ENCODE measurements at regions not wholly inside any gene's neighbourhood (a gene's known extent, or its start where the extent isn't known, plus 50 kb on each side); places are given as distances from the start of the nearest gene placed in this dataset.

DNA sequence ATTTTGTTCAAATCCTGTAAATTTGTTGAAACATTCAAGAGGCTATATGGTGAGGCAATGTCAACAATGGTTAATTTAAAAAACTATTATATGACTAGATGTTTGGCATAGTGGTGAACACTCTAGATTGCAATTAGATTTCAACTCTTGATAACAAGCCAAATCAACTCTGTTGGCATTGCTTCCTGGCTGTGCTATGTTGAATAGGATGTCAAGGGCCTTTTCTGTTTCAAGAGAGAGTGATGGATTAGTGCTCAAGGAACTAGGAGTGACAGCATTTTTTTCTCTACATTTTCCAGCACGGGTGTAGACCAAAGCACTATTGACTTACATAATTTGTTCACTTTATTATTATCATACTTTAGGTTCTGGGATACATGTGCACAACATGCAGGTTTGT is 172.4 kb upstream of the KCNH7 start:
- DNase-seq (ENCODE audit: extremely low read depth, low read depth): no peak
- TF ChIP-seq, protein P1, sequence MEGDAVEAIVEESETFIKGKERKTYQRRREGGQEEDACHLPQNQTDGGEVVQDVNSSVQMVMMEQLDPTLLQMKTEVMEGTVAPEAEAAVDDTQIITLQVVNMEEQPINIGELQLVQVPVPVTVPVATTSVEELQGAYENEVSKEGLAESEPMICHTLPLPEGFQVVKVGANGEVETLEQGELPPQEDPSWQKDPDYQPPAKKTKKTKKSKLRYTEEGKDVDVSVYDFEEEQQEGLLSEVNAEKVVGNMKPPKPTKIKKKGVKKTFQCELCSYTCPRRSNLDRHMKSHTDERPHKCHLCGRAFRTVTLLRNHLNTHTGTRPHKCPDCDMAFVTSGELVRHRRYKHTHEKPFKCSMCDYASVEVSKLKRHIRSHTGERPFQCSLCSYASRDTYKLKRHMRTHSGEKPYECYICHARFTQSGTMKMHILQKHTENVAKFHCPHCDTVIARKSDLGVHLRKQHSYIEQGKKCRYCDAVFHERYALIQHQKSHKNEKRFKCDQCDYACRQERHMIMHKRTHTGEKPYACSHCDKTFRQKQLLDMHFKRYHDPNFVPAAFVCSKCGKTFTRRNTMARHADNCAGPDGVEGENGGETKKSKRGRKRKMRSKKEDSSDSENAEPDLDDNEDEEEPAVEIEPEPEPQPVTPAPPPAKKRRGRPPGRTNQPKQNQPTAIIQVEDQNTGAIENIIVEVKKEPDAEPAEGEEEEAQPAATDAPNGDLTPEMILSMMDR (IDR thresholded peaks at IDR 0.05; ENCODE audit: low read depth, low read length): no peak

DNA sequence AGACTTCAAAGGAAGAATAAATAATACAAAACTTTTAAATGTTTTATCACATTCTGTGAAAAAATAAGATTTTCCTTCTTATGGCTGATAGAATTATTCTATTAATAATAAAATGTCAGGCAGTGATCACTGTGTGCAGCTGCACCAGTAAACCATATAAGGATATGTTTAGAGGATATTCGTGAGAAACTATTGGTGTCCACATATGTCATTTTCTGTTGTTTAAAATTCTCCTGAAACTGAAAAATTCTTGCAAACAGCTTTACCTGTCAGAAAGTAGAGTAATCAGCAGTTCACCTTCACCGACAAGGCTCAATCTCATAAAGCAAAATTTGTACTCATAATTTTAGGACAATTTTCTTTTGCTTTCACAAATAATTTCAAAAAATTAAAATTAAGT is 170.1 kb upstream of the KCNH7 start:
- no peak for DNase-seq (ENCODE audit: extremely low read depth, low read depth)
- TF ChIP-seq, protein P1 (IDR thresholded peaks at IDR 0.05; ENCODE audit: low read depth, low read length): no peak

DNA sequence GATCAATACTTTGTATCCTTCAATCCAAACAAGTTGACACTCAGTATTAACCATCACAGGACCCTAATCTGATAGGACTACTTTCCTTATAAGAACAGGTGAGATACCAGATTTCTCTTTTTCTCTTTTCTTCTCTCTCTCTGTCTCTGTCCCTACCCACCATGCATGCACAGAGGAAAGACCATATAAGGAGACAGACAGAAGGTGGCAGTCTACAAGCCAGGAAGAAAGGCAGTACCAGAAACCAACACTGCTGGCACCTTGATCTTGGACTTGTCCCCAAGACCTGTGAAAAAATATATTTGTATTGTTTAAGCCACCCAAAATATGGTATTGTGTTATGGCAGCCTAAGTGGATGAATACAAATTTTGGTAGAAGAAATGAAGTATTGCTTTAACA is 156.2 kb upstream of the KCNH7 start:
- TF ChIP-seq, protein P1 (IDR thresholded peaks at IDR 0.05; ENCODE audit: low read depth, low read length): no peak
- DNase-seq (ENCODE audit: extremely low read depth, low read depth): no peak

DNA sequence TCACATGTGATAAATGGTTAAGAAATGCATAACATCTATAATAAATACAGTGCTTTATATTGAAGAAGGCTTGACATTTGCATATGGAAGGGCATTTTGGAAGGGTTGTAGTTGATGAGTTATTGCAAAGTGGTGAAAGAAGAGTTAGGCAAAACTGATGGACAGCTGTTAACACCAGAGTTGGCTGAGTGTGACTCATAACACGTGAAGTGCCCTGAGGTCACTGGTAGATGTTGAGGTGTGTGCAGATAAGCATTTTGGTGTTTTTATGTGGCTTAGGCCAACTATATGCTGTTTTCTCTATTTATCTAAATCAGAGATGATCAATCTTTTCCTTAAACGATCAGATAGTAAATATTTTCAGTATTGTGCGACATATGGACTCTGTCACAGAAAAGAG is 154.3 kb upstream of the KCNH7 start:
- TF ChIP-seq, protein P1 (IDR thresholded peaks at IDR 0.05; ENCODE audit: low read depth, low read length): no peak

DNA sequence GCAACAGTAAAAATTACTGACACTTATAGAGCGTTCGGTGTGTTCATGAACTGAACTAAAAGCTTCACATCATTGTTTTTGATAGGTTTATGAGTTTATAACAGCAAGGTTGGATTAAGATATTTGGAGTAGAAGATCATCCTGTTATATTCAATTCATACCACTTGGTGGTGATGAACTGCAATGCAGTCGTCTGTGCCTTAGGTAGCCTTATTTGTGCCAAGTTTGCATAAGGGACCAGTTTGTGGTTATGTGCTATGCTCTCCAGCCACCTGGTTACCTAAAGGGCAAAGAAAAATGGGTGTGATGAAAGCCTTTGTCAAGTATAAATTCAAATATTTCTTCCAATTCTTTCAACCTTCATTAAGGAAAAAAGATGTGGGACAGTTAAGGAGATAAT is 150.9 kb upstream of the KCNH7 start:
- no peak for DNase-seq (ENCODE audit: extremely low read depth, low read depth)
- TF ChIP-seq, protein P1 (IDR thresholded peaks at IDR 0.05; ENCODE audit: low read depth, low read length): no peak

More for the DNA sequence above, 154.3 kb upstream of the KCNH7 start:
- no peak for DNase-seq (ENCODE audit: extremely low read depth, low read depth)

DNA sequence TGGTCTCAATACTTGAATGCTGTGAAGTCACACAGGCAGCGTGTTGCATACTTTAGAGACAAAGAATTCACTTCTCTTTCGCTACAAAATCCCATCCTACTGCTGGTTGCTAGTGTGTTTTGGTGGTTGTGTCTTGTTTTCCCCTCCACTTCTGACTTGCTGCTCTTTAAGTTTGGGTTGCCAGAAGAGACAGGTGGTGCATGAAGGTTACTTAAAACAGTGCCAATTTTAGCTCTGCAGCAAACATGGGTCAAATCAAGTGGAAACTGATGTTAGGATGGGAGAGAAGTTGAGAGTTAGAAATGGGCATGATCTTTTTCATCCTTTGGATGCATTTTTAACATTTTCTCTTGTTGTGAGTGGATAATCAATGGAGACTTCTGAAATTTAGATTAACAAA is 136.2 kb upstream of the KCNH7 start:
- TF ChIP-seq, protein P1 (IDR thresholded peaks at IDR 0.05; ENCODE audit: low read depth, low read length): no peak
- no peak for DNase-seq (ENCODE audit: extremely low read depth, low read depth)

DNA sequence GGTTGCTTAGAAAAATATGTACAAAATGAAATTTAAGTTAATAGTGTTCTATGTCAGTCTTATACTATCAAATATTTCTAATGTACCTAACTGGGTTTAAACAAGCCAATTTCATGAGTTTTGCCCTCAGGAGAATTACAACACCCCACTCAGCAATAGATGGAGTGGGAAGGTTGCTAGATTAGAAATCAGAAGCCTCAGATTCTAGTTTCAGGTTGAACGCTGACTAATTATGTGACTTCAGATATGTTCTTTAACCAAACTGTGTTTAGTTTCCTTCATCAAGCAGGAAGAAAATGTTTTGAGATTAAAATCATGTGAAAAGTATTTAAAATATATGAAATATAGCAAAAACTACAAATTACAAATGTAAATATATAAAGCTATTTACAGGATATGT is 133.8 kb upstream of the KCNH7 start:
- DNase-seq (ENCODE audit: extremely low read depth, low read depth): no peak
- TF ChIP-seq, protein P1 (IDR thresholded peaks at IDR 0.05; ENCODE audit: low read depth, low read length): no peak
